DMS114 treated with DMSO at 0.1 percent for 48 hours (cell line): ENCODE measurements at regions not wholly inside any gene's neighbourhood (a gene's known extent, or its start where the extent isn't known, plus 50 kb on each side); places are given as distances from the start of the nearest gene placed in this dataset.
"Not testable (repeated sequence)": the region's sequence is repeated elsewhere in the genome, so short reads cannot be mapped to it uniquely, and the experiment has no call there.

Experiments
- DNase-seq: peaks from one replicate; lab custom pipeline; 2025; ENCODE audit not compliant: unreplicated experiment; lab: John Stamatoyannopoulos, UW

DNA sequence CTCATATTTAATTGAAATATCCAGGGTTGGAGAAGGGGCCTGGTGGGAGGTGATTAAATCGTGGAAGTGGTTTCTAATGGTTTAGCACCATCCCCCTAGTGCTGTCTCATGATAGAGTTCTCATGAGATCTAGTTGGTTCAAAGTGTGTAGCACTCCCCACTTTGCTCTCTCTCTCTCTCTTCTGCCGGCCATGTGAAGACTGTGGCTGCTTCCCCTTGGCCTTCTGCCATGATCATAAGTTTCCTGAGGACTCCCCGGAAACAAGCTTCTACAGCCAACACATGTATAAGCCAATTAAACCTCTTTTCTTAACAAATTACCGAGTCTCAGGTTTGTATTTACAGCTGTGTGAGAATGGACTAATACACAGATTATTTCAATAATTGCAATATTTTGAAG is 305.8 kb upstream of the KCND2 start:
- no peak for DNase-seq

- not testable (repeated sequence) for DNase-seq
These were observed 304.6 kb upstream of the KCND2 start for GRCh38 chr7:119968411-119968810.

DNA sequence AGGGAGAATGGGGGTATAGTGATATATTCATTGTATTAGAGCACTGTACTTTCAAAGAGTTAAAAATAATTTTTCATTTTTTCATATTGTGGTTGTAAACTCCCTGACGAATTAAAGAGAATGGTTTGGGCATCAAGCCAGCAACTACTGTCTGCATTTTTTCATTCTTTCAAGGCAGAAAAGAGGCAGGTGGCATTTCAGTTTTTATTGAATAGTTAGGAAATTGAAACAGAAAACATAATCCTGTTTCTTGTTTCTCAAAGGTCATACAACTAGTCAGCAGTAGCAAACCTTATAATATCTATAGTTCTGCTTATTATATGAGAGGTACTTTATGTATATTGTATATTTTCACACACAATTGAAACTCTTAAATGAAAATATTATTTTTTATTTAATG is 303.9 kb upstream of the KCND2 start:
- no peak for DNase-seq

GRCh38 chr7:119969763-119970162 is 303.2 kb upstream of the KCND2 start:
- DNase-seq = no peak

DNA sequence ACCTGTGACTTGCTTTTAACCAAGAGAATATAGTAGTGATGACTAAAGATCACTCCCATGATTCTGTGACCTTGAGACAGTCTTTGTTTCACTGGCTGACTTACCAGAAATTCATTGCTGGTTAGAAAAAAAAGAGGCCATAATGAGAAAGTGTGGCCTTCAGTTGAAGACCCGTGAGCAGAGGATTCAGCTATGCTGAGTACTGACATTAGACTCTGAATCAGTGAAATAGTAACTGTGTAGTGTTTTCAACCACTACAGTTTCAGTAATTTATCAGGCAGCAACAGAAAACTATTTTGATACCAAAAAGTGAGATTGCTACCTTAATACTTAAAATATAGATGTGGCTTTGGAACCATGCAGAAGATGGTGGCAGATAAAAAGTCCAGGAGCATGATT is 298.0 kb upstream of the KCND2 start:
- DNase-seq = no peak

GRCh38 chr7:119982884-119983283 is 290.1 kb upstream of the KCND2 start:
- DNase-seq = no peak

GRCh38 chr7:119983468-119983867 is 289.5 kb upstream of the KCND2 start:
- DNase-seq = no peak

GRCh38 chr7:119984247-119984646 is 288.7 kb upstream of the KCND2 start:
- no peak for DNase-seq

DNA sequence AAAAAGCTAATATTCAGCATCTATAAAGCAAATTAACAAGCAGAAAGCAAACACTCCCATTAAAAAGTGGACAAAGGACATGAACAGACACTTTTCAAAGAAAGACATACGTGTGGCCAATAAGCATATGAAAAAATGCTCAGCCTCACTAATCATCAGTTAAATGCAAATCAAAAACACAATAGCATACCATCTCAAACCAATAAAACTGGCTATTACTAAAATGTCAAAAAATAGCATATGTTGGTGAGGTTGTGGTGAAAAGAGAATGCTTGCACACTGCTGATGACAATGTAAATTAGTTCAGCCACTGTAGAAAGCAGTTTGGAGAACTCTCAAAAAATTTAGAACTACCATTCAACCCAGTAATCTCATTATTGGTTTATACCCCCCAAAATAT is 284.6 kb upstream of the KCND2 start:
- DNase-seq = no peak

GRCh38 chr7:119994928-119995327 is 278.0 kb upstream of the KCND2 start:
- DNase-seq = no peak

- DNase-seq = no peak
These were observed 276.3 kb upstream of the KCND2 start for GRCh38 chr7:119996634-119997033.

GRCh38 chr7:119999738-120000475 is 273.1 kb upstream of the KCND2 start:
- no peak for DNase-seq

- DNase-seq = no peak
These were observed 267.3 kb upstream of the KCND2 start for GRCh38 chr7:120005720-120006119.

GRCh38 chr7:120014301-120014700 is 258.7 kb upstream of the KCND2 start:
- not testable (repeated sequence) for DNase-seq

GRCh38 chr7:120014925-120015465 is 258.0 kb upstream of the KCND2 start:
- no peak for DNase-seq

DNA sequence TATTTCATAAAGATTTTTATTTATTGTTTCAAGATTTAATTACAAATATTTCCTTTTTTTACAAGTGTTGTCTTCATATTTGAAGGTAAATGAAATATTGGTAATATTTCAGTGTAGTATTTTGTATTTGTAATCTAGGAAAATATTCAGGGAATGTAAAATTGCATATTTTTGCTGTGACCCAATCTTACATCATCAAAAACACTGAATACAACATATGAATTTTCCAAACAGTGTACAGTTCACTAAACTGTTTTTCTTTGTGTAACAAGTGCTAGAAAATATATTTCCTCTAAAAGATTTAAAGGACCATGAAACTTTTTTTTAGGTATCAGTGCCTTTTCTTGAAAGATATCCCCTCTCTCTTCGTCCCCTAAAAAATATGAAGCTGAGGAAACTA is 251.9 kb upstream of the KCND2 start:
- no peak for DNase-seq

- DNase-seq = no peak
These were observed 249.3 kb upstream of the KCND2 start for GRCh38 chr7:120023494-120024167.

DNA sequence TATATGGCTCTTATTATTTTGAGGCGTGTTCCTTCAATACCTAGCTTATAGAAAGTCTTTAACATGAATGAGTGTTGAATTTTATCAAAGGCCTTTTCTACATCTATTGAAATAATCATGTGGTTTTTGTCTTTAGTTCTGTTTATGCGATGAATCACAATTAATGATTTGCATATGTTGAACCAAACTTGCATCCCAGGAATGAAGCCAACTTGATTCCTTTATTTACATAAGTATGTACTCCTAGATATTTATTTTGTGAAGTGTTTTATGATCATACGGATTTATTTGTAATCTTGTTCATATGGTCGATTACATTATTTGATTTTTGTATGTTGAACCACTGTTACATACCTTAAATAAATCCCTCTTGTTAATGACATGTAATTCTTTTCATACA is 244.3 kb upstream of the KCND2 start:
- no peak for DNase-seq

- DNase-seq = no peak
These were observed 242.1 kb upstream of the KCND2 start for GRCh38 chr7:120030876-120031275.

- DNase-seq = no peak
These were observed 239.9 kb upstream of the KCND2 start for GRCh38 chr7:120033114-120033513.

DNA sequence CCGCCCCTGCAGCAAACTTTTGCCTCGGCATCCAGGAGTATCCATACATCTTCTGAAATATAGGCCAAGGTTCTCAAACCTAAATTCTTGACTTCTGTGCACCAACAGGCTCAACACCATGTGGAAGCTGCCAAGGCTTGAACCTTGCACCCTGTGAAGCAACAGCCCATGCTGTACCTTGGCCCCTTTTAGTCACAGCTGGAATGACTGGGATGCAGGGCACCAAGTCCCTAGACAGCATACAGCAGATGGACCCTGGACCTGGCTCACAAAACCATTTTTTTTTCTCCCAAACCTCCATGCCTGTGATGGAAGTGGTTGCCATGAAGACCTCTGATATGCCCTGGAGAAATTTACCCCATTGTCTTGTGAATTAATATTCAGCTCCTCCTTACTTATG is 233.8 kb upstream of the KCND2 start:
- no peak for DNase-seq

DNA sequence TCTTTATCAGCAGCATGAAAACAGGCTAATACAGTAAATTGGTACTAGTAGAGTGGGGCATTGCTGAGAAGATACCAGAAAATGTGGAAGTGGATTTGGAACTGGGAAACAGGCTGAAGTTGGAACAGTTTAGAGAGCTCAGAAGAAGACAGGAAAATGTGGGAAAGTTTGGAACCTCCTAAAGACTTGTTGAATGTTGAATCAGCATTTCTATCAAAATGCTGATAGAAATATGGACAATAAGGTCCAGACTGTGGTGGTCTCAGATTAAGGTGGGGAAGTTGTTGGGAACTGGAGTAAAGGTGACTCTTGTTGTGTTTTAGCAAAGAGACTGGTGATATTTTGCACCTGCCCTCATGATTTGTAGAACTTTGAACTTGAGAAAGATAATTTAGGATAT is 231.2 kb upstream of the KCND2 start:
- no peak for DNase-seq

GRCh38 chr7:120043250-120043649 is 229.7 kb upstream of the KCND2 start:
- DNase-seq = no peak
